Vagina (tissue), 2 donors: ENCODE measurements at regions not wholly inside any gene's neighbourhood (a gene's known extent, or its start where the extent isn't known, plus 50 kb on each side); places are given as distances from the start of the nearest gene placed in this dataset.

Source experiments
- CTCF ChIP-seq, 3 experiments: fragments of 450-650 bp in 2 of 3; fragments of 200-600 bp in 1 of 3; sonication (generic) in 1 of 3; IDR thresholded peaks; one replicate each; pipeline ENCODE4 v1.5.1; 2017 to 2019; ENCODE audit warnings: antibody characterized with exemption in 3 of 3, mild to moderate bottlenecking in 2 of 3, moderate library complexity in 2 of 3
- POLR2A ChIP-seq, 2 donors: fragments of 450-650 bp; IDR thresholded peaks; one replicate each; pipeline ENCODE4 v1.6.1; 2017; ENCODE audit warnings: antibody characterized with exemption in 2 of 2, mild to moderate bottlenecking in 2 of 2, moderate library complexity in 2 of 2
- POLR2AphosphoS5 ChIP-seq, 2 donors: sonication (generic); formaldehyde crosslinking; IDR thresholded peaks; one replicate each; pipeline ENCODE4 v1.9.0; 2017; ENCODE audit warnings: antibody characterized with exemption in 2 of 2, mild to moderate bottlenecking in 2 of 2, low read depth in 1 of 2; ENCODE audit not compliant: insufficient read depth in 1 of 2

GRCh38 chr9:35546853-35547252, 56.9 kb downstream of the RUSC2 start:
- TF ChIP-seq CTCF (IDR thresholded peaks at IDR 0.05) (no peak), POLR2AphosphoS5 (IDR thresholded peaks at IDR 0.05; ENCODE audit: insufficient read depth in 1 of 2, low read depth in 1 of 2) (no peak), POLR2A (IDR thresholded peaks at IDR 0.05) (no peak)
